ENCODE measurements at regions not wholly inside any gene's neighbourhood (a gene's known extent, or its start where the extent isn't known, plus 50 kb on each side); places are given as distances from the start of the nearest gene placed in this dataset.

DNA sequence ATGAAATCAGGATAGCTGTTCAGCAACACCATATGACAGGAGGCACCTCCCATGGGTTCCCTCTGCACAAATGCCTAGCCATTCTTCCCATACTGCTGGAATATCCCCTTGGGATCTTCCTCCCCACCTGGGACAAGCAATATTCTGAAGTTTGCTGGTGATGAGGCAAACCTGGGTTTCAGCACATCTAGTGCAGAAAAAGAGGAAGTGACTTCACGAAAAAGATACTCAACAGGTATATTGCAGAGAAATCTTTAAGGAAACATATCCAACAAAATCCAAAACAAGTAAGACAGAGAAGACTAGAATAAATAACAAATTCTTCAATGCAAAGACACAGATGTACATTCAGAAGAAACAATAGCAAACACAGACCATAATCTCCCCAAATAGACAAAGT lies 1497.0 kb downstream of the PCDH9 start:
- dilution Hi-C loops (cut with HindIII; ENCODE audit: low sequenced_read_pairs, unreplicated experiment): no loop called here

More for the DNA sequence above, 1497.0 kb downstream of the PCDH9 start:
- DNase-seq (no peak), ATAC-seq (ENCODE audit: low read depth) (no peak)
- Histone ChIP-seq H3K4me1 (ENCODE audit: control insufficient read depth, insufficient read depth, low read length) (no peaks in the 10 kb centered on the region), H3K9me1 (ENCODE audit: insufficient read depth, low read length) (no peaks in the 10 kb centered on the region), H3K4me2 (ENCODE audit: low read depth, low read length) (no peak overlapping the region), H4K8ac (ENCODE audit: low read depth in 2 of 2, low read length in 2 of 2) (no peak overlapping the region), H3K36me3 (ENCODE audit: control insufficient read depth, insufficient read depth, low read length) (no peaks in the 10 kb centered on the region), H4K91ac (ENCODE audit: insufficient read depth, low read depth, low read length) (no peak overlapping the region), H3K23ac (ENCODE audit: low read depth, low read length) (no peak overlapping the region), H2AK5ac (ENCODE audit: low read depth, low read length) (no peak overlapping the region), H3K9me3 (ENCODE audit: control insufficient read depth, insufficient read depth, low read length) (no peaks in the 10 kb centered on the region), H4K20me1 (ENCODE audit: insufficient read depth, low read length) (no peaks in the 10 kb centered on the region), H3K56ac (ENCODE audit: extremely low read depth, insufficient read depth, low read length) (no peak overlapping the region), H3K79me1 (ENCODE audit: low read depth in 1 of 2, low read length in 2 of 2) (no peaks in the 10 kb centered on the region), H3K4me3 (ENCODE audit: insufficient read depth, low read depth, low read length) (no peak overlapping the region), H3K27ac (ENCODE audit: insufficient read depth, low read length) (no peak overlapping the region), H3K14ac (replicated peaks; ENCODE audit: low read depth, low read length) (no peak overlapping the region), H2BK120ac (ENCODE audit: low read depth, low read length) (no peak overlapping the region), H2BK20ac (ENCODE audit: low read depth, low read length) (no peak overlapping the region), H3K4ac (ENCODE audit: low read depth, low read length) (no peak overlapping the region), H2AK9ac (replicated peaks; ENCODE audit: low read depth, low read length, poor library complexity) (no peak overlapping the region), H3K18ac (ENCODE audit: low read depth, low read length) (no peak overlapping the region), H3K9ac (ENCODE audit: low read depth, low read length) (no peak overlapping the region), H3K27me3 (ENCODE audit: control insufficient read depth, insufficient read depth, low read length) (no peaks in the 10 kb centered on the region), H4K5ac (ENCODE audit: low read depth, low read length) (no peak overlapping the region), H2BK15ac (ENCODE audit: low read depth, low read length) (no peak overlapping the region), H2BK5ac (ENCODE audit: low read depth, low read length, poor library complexity, severe bottlenecking) (no peak overlapping the region), H2AFZ (replicated peaks; ENCODE audit: low read length, poor library complexity) (no peak overlapping the region)
- WGBS, 2 experiments (ENCODE audit: extremely low coverage in 2 of 2, insufficient read length in 1 of 2): no CpG with 5 or more reads among the region's 1 CpG
- CTCF ChIA-PET: interaction anchor here (0.6 kb wide), 1 partner anchor 520 kb away, joined by 4 read pairs; no protein-coding TSS in a partner anchor
- BruUV-seq (replicated peaks): no TSS peak
- TF ChIP-seq, protein P1, sequence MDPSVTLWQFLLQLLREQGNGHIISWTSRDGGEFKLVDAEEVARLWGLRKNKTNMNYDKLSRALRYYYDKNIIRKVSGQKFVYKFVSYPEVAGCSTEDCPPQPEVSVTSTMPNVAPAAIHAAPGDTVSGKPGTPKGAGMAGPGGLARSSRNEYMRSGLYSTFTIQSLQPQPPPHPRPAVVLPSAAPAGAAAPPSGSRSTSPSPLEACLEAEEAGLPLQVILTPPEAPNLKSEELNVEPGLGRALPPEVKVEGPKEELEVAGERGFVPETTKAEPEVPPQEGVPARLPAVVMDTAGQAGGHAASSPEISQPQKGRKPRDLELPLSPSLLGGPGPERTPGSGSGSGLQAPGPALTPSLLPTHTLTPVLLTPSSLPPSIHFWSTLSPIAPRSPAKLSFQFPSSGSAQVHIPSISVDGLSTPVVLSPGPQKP (IDR thresholded peaks at IDR 0.05; ENCODE audit: borderline replicate concordance, low read depth, low read length): no peak
- no peak for TF ChIP-seq CHD1 (IDR thresholded peaks at IDR 0.05; ENCODE audit: low read depth, low read length)
- no peak for TF ChIP-seq POLR2A (IDR thresholded peaks at IDR 0.05; ENCODE audit: low read depth, low read length)
- no peak for TF ChIP-seq MAFK (IDR thresholded peaks at IDR 0.05; ENCODE audit: low read depth, low read length)
- TF ChIP-seq FOS (IDR thresholded peaks at IDR 0.05; ENCODE audit: low read depth, low read length): no peak
- TF ChIP-seq, protein P2, sequence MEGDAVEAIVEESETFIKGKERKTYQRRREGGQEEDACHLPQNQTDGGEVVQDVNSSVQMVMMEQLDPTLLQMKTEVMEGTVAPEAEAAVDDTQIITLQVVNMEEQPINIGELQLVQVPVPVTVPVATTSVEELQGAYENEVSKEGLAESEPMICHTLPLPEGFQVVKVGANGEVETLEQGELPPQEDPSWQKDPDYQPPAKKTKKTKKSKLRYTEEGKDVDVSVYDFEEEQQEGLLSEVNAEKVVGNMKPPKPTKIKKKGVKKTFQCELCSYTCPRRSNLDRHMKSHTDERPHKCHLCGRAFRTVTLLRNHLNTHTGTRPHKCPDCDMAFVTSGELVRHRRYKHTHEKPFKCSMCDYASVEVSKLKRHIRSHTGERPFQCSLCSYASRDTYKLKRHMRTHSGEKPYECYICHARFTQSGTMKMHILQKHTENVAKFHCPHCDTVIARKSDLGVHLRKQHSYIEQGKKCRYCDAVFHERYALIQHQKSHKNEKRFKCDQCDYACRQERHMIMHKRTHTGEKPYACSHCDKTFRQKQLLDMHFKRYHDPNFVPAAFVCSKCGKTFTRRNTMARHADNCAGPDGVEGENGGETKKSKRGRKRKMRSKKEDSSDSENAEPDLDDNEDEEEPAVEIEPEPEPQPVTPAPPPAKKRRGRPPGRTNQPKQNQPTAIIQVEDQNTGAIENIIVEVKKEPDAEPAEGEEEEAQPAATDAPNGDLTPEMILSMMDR (conservative IDR thresholded peaks at IDR 0.05; ENCODE audit: low read depth, low read length): no peak
- TF ChIP-seq SMC3 (IDR thresholded peaks at IDR 0.05; ENCODE audit: low read depth, low read length): no peak
- no peak for TF ChIP-seq RAD21 (IDR thresholded peaks at IDR 0.05; ENCODE audit: low read length)
- no peak for TF ChIP-seq BHLHE40 (IDR thresholded peaks at IDR 0.05; ENCODE audit: low read depth, low read length)
- TF ChIP-seq CEBPB (IDR thresholded peaks at IDR 0.05; ENCODE audit: low read depth, low read length): no peak
- TF ChIP-seq NFE2L2 (IDR thresholded peaks at IDR 0.05; ENCODE audit: low read depth, low read length): no peak
- TF ChIP-seq RFX5 (IDR thresholded peaks at IDR 0.05; ENCODE audit: low read depth, low read length): no peak
- no peak for TF ChIP-seq MAZ (IDR thresholded peaks at IDR 0.05; ENCODE audit: borderline replicate concordance, low read depth, low read length)
- no peak for TF ChIP-seq MXI1 (IDR thresholded peaks at IDR 0.05; ENCODE audit: borderline replicate concordance, low read depth, low read length)
- no peak for TF ChIP-seq RCOR1 (IDR thresholded peaks at IDR 0.05; ENCODE audit: insufficient replicate concordance, low read length)
- in situ Hi-C loops (cut with MboI; ENCODE audit: low sequenced_read_pairs): no loop called here
- POLR2A ChIA-PET (ENCODE audit: unreplicated experiment): no interaction called here
- intact Hi-C loops (cut with micrococcal nuclease): no loop called here
